ENCODE measurements at regions not wholly inside any gene's neighbourhood (a gene's known extent, or its start where the extent isn't known, plus 50 kb on each side); places are given as distances from the start of the nearest gene placed in this dataset.

- no peaks in the 10 kb centered on the region for H3K27me3 Mint-ChIP-seq (ENCODE audit: low read depth)
- H3K4me1 Mint-ChIP-seq, result no peaks in the 10 kb centered on the region
- no peaks in the 10 kb centered on the region for H3K9me3 Mint-ChIP-seq
- H3K36me3 Mint-ChIP-seq, result no peaks in the 10 kb centered on the region
- no peak for DNase-seq (ENCODE audit: low spot score in 2 of 2, unreplicated experiment in 2 of 2)
- TF ChIP-seq, protein P1, sequence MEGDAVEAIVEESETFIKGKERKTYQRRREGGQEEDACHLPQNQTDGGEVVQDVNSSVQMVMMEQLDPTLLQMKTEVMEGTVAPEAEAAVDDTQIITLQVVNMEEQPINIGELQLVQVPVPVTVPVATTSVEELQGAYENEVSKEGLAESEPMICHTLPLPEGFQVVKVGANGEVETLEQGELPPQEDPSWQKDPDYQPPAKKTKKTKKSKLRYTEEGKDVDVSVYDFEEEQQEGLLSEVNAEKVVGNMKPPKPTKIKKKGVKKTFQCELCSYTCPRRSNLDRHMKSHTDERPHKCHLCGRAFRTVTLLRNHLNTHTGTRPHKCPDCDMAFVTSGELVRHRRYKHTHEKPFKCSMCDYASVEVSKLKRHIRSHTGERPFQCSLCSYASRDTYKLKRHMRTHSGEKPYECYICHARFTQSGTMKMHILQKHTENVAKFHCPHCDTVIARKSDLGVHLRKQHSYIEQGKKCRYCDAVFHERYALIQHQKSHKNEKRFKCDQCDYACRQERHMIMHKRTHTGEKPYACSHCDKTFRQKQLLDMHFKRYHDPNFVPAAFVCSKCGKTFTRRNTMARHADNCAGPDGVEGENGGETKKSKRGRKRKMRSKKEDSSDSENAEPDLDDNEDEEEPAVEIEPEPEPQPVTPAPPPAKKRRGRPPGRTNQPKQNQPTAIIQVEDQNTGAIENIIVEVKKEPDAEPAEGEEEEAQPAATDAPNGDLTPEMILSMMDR (IDR thresholded peaks at IDR 0.05; ENCODE audit: unreplicated experiment), result no peak
- H3K27ac Mint-ChIP-seq, result no peak overlapping the region
- no peak overlapping the region for H3K4me3 Mint-ChIP-seq
Observed at GRCh38 chr2:228410061-228410460, 228.6 kb upstream of the SPHKAP start.

DNA sequence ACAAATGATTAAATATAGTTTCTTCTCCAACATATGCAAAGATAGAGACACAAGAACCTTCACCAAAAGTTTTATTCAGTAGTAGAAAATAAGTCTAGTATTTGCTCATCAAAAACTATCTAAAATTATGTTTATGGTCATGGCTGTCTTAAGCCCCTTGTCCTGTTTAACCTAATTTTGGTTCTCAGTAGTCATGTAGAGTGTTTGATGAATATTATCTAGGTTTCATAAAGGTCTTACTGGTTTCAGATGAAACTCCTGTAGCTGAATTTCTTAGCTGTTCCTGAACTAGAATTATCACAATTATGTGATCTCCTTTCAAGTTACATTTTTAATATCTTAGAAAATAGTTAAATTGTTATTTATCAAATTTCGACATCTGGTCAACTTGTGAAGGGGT lies 228.0 kb upstream of the SPHKAP start:
- no peaks in the 10 kb centered on the region for H3K27me3 Mint-ChIP-seq (ENCODE audit: low read depth)
- DNase-seq (ENCODE audit: low spot score in 2 of 2, unreplicated experiment in 2 of 2), result no peak

DNA sequence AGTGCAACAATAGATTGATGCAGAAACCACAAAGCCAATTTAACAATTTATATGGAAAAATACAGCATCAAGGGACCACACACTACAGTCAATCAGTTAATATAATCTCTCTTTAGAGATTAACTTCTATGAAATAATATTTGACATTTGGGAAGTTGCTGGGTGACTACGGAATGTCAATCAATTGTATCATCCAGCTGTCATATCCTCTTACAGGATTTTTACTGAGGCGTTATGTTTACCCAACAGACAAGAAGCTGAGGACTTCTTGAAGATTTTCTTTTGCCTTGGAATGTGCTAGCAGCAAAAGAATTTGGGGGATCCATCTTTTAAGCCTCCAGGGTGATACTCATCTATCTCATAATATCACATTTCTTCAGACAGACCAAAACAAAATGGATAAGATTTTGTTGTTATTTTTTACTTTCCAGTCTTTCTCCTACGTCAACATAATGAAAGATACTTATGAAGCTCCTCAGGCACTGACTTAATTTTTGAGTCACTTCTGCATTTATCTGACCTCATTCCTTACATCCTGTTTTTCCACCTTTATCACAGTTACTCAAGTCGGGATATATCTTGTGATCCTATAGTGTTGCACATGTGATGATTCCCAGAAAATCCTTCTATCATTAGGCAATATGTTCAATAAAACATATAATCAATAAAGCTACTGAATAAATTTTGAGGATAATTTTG lies 227.2 kb upstream of the SPHKAP start:
- TF ChIP-seq, protein P1 (IDR thresholded peaks at IDR 0.05; ENCODE audit: unreplicated experiment), result no peak
- no peak overlapping the region for H3K4me3 Mint-ChIP-seq
- no peak for DNase-seq (ENCODE audit: low spot score in 2 of 2, unreplicated experiment in 2 of 2)
- no peaks in the 10 kb centered on the region for H3K36me3 Mint-ChIP-seq
- H3K4me1 Mint-ChIP-seq, result no peaks in the 10 kb centered on the region
- H3K9me3 Mint-ChIP-seq, result no peaks in the 10 kb centered on the region
- no peaks in the 10 kb centered on the region for H3K27me3 Mint-ChIP-seq (ENCODE audit: low read depth)
- no peak overlapping the region for H3K27ac Mint-ChIP-seq

More for the DNA sequence above, 228.0 kb upstream of the SPHKAP start:
- Mint-ChIP-seq H3K36me3 (no peaks in the 10 kb centered on the region), H3K27ac (no peak overlapping the region), H3K4me1 (no peaks in the 10 kb centered on the region), H3K4me3 (no peak overlapping the region), H3K9me3 (no peaks in the 10 kb centered on the region)
- TF ChIP-seq, protein P1 (IDR thresholded peaks at IDR 0.05; ENCODE audit: unreplicated experiment), result no peak

GRCh38 chr2:228407821-228408220 lies 226.3 kb upstream of the SPHKAP start:
- TF ChIP-seq, protein P1 (IDR thresholded peaks at IDR 0.05; ENCODE audit: unreplicated experiment), result no peak
- H3K36me3 Mint-ChIP-seq, result no peaks in the 10 kb centered on the region
- H3K4me1 Mint-ChIP-seq, result no peaks in the 10 kb centered on the region
- H3K27me3 Mint-ChIP-seq (ENCODE audit: low read depth), result no peaks in the 10 kb centered on the region
- no peaks in the 10 kb centered on the region for H3K9me3 Mint-ChIP-seq
- no peak overlapping the region for H3K27ac Mint-ChIP-seq
- no peak overlapping the region for H3K4me3 Mint-ChIP-seq
- DNase-seq (ENCODE audit: low spot score in 2 of 2, unreplicated experiment in 2 of 2), result no peak

DNA sequence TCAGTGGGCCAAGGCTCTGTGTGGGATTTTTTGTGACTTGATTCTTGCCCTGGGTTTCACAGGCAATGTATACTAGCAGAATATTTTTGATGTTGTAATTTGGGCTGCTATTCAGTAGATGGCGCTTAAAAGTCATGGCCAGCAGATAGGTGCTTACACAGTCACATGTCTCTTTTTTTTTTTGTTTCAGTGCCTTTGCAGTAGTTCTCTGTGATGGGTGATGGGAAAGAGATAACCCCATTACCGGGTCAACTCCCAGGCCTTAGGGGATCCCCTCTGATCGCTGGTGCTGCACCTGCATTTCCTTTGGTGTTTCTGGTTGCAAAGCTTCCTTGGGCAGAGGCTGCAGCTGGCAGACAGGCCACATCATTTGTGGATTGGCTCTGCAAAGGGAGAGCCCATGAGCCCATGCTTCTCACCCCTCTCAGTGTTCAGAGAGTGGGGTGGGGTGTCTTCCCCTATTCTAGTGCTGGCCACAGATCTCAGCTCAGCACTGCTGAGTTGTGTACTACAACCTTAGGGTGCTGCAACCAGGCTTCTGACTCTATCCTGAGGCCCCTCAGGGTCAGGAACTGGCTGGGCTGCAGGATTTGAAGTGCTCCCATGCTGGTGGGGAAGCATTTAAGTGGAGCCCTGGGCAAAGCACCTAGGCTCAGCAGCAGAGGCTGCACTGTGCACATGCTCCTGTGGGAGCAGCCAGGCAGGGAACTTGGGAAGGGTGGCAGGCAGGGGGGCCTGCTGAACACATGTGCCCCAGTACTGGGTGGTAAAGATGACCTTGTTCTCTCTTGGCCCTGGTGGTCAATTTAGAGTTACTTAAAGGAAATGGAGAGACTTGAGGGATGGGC lies 219.8 kb upstream of the SPHKAP start:
- Mint-ChIP-seq H3K27ac (no peak overlapping the region), H3K9me3 (peaks cover 25% of the 10 kb centered on the region), H3K36me3 (no peaks in the 10 kb centered on the region), H3K27me3 (ENCODE audit: low read depth) (no peaks in the 10 kb centered on the region), H3K4me3 (no peak overlapping the region), H3K4me1 (no peaks in the 10 kb centered on the region)
- TF ChIP-seq, protein P1 (IDR thresholded peaks at IDR 0.05; ENCODE audit: unreplicated experiment), result no peak
- no peak for DNase-seq (ENCODE audit: low spot score in 2 of 2, unreplicated experiment in 2 of 2)

Measured in mesothelial cell of epicardium (in vitro differentiated cells).